GM23248 (cell line): ENCODE measurements at regions not wholly inside any gene's neighbourhood (a gene's known extent, or its start where the extent isn't known, plus 50 kb on each side); places are given as distances from the start of the nearest gene placed in this dataset.

Experiments
- DNase-seq: peaks from one replicate; pipeline ENCODE4 v3.0.0-alpha.2; 2015
- H2AFZ ChIP-seq: fragments of 200-600 bp; sonication (generic); 2 replicates; pipeline ENCODE4 v1.6.1; 2016; ENCODE audit warnings: antibody characterized with exemption
- H3F3A ChIP-seq: fragments of 200-600 bp; sonication (generic); 2 replicates; pipeline ENCODE4 v1.6.1; 2016; ENCODE audit warnings: mild to moderate bottlenecking, antibody characterized with exemption, mixed run types; ENCODE audit not compliant: insufficient read depth
- H3K27ac ChIP-seq: fragments of 200-600 bp; sonication (generic); 2 replicates; pipeline ENCODE4 v1.5.1; 2016; ENCODE audit warnings: mild to moderate bottlenecking
- H3K27me3 ChIP-seq: fragments of 200-600 bp; sonication (generic); replicated peaks from 2 replicates; pipeline ENCODE4 v1.6.1; 2016; ENCODE audit warnings: mild to moderate bottlenecking; ENCODE audit not compliant: insufficient read depth
- H3K36me3 ChIP-seq: fragments of 200-600 bp; sonication (generic); 2 replicates; pipeline ENCODE4 v1.6.1; 2016; ENCODE audit warnings: low read depth, mild to moderate bottlenecking
- H3K4me1 ChIP-seq: fragments of 200-600 bp; sonication (generic); 2 replicates; pipeline ENCODE4 v1.6.1; 2016; ENCODE audit warnings: mild to moderate bottlenecking; ENCODE audit not compliant: insufficient read depth
- H3K4me2 ChIP-seq: fragments of 200-600 bp; sonication (generic); one replicate; pipeline ENCODE4 v1.6.1; 2016; ENCODE audit warnings: mild to moderate bottlenecking; ENCODE audit not compliant: unreplicated experiment
- H3K4me3 ChIP-seq: fragments of 200-600 bp; sonication (generic); 2 replicates; pipeline ENCODE4 v1.5.1; 2016; ENCODE audit warnings: mild to moderate bottlenecking
- H3K79me2 ChIP-seq: fragments of 200-600 bp; sonication (generic); 2 replicates; pipeline ENCODE4 v1.6.1; 2016; ENCODE audit warnings: mild to moderate bottlenecking; ENCODE audit not compliant: insufficient read depth
- H3K9ac ChIP-seq: fragments of 200-600 bp; sonication (generic); 2 replicates; pipeline ENCODE4 v1.6.1; 2016; ENCODE audit warnings: mild to moderate bottlenecking
- H3K9me2 ChIP-seq: fragments of 200-600 bp; sonication (generic); 2 replicates; pipeline ENCODE4 v1.6.1; 2016; ENCODE audit warnings: mixed run types, mild to moderate bottlenecking, moderate library complexity; ENCODE audit not compliant: insufficient read depth
- H3K9me3 ChIP-seq: fragments of 200-600 bp; sonication (generic); one replicate; pipeline ENCODE4 v1.6.1; 2017; ENCODE audit warnings: low read depth
- H4K20me1 ChIP-seq: fragments of 200-600 bp; sonication (generic); 2 replicates; pipeline ENCODE4 v1.6.0; 2016; ENCODE audit not compliant: insufficient read depth
- EZH2 ChIP-seq: fragments of 200-600 bp; sonication (generic); IDR thresholded peaks from 2 replicates; pipeline ENCODE4 v1.6.1; 2018; ENCODE audit warnings: antibody characterized with exemption, mild to moderate bottlenecking; ENCODE audit not compliant: insufficient read depth, poor library complexity, severe bottlenecking
- EZH2phosphoT487 ChIP-seq: fragments of 200-600 bp; sonication (generic); IDR thresholded peaks from 2 replicates; pipeline ENCODE4 v1.6.1; 2018; ENCODE audit warnings: antibody characterized with exemption, moderate library complexity, mild to moderate bottlenecking, low read depth; ENCODE audit not compliant: insufficient read depth
- WGBS, 2 experiments: methylation state at CpG; one replicate each; pipeline ENCODE4 v1.1.6; 2015 to 2017; ENCODE audit warnings: low lambda C conversion rate in 2 of 2, low coverage in 1 of 2; ENCODE audit errors: missing lambda C conversion rate in 2 of 2; 5-methylcytosine and 5-hydroxymethylcytosine counted together
- in situ Hi-C: fragments of 300-500 bp; cut with MboI; formaldehyde crosslinking; loops from 2 replicates; pipeline ENCODE4 v1.15.0; 2020

DNA sequence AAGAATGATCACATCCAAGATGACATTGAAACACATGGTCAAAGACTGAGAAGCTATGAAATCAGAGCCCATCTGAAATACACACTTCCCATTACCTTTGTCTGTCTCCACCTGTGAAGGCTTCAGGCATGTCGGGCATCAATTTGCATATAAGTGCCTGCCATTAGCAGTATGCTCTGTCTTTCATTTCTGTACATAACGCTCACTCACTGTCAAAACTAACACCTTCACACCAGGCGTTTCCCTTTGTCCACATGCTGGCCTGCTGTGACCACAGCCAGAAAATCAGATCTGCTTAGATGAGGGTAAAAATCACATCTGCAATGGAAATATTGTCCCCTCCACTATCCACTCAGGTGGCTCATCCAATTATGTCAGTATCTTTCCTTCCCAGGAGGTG, 524.8 kb downstream of the TOX3 start:
- no peaks in the 10 kb centered on the region for H3K9me2 ChIP-seq
- no peaks in the 10 kb centered on the region for H3K79me2 ChIP-seq
- no peak for TF ChIP-seq EZH2
- H2AFZ ChIP-seq = no peak overlapping the region
- no peaks in the 10 kb centered on the region for H3K4me1 ChIP-seq
- no peaks in the 10 kb centered on the region for H3K27me3 ChIP-seq
- no peaks in the 10 kb centered on the region for H3K36me3 ChIP-seq
- no peaks in the 10 kb centered on the region for H3F3A ChIP-seq
- H3K9ac ChIP-seq = no peak overlapping the region
- no peak overlapping the region for H3K4me2 ChIP-seq
- DNase-seq = no peak
- no peak overlapping the region for H3K4me3 ChIP-seq
- no peaks in the 10 kb centered on the region for H3K9me3 ChIP-seq
- in situ Hi-C loops = no loop called here
- H4K20me1 ChIP-seq = no peaks in the 10 kb centered on the region
- 11 to 18% methylated on average over 3 of the region's 3 CpGs for WGBS, 2 experiments
- no peak overlapping the region for H3K27ac ChIP-seq

DNA sequence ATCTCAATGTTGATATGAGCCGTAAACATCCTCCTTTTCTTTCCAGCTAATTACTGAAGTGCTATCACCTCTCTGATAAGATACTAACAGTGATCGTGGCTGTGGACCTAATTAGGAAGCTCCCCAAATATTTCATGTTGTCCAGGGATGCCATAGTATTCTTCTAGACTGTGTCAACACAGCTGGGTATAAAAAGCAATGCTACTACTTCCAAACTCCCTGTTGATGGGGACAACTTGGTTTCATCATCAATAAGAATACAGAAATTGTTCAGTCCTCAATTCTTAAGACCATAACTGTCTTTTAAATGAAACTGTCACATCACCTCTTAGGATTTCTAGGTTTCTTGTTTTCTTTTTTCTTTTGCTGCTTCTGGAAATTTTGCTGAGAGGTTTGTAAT, 530.6 kb downstream of the TOX3 start:
- in situ Hi-C loops = no loop called here

DNA sequence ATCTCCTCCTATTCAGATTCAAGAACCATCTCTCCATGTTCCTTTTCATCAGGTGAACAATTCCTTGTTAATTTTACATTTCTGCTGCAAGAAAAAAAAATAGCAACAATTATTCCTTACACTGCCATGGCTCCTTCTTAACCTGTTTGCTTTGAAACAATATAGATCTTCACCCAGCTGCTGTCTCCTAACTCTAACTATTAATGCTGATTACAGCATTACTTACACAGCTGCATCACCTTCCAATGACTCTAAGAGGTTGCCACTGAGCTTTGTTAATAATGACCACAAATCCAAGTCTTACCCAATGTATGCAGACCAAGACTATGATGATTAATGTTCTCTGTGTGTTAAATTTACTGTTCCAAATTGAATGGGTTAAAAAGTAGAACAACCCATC, 541.4 kb downstream of the TOX3 start:
- Histone ChIP-seq H3K4me2 (no peak overlapping the region), H3K9me2 (no peaks in the 10 kb centered on the region), H3K4me3 (no peak overlapping the region), H2AFZ (no peak overlapping the region), H3K79me2 (no peaks in the 10 kb centered on the region), H3K4me1 (no peaks in the 10 kb centered on the region), H3K36me3 (no peaks in the 10 kb centered on the region), H3K27me3 (no peaks in the 10 kb centered on the region), H3F3A (no peaks in the 10 kb centered on the region), H4K20me1 (no peaks in the 10 kb centered on the region), H3K9me3 (no peaks in the 10 kb centered on the region), H3K9ac (no peak overlapping the region), H3K27ac (no peak overlapping the region)
- no peak for DNase-seq
- TF ChIP-seq EZH2phosphoT487 = no peak
- in situ Hi-C loops = no loop called here

More for the DNA sequence above, 530.6 kb downstream of the TOX3 start:
- no peak overlapping the region for H3K27ac ChIP-seq
- H3K79me2 ChIP-seq = no peaks in the 10 kb centered on the region
- TF ChIP-seq EZH2 (no peak), EZH2phosphoT487 (no peak)
- no peaks in the 10 kb centered on the region for H4K20me1 ChIP-seq
- no peaks in the 10 kb centered on the region for H3F3A ChIP-seq
- no peaks in the 10 kb centered on the region for H3K9me3 ChIP-seq
- H3K36me3 ChIP-seq = no peaks in the 10 kb centered on the region
- H3K9me2 ChIP-seq = no peaks in the 10 kb centered on the region
- no peak overlapping the region for H3K4me3 ChIP-seq
- no peak overlapping the region for H3K4me2 ChIP-seq
- no peaks in the 10 kb centered on the region for H3K4me1 ChIP-seq
- H3K27me3 ChIP-seq = no peaks in the 10 kb centered on the region
- no peak for DNase-seq
- H2AFZ ChIP-seq = no peak overlapping the region
- H3K9ac ChIP-seq = no peak overlapping the region
- 26 to 38% methylated on average over 2 of the region's 2 CpGs for WGBS, 2 experiments

DNA sequence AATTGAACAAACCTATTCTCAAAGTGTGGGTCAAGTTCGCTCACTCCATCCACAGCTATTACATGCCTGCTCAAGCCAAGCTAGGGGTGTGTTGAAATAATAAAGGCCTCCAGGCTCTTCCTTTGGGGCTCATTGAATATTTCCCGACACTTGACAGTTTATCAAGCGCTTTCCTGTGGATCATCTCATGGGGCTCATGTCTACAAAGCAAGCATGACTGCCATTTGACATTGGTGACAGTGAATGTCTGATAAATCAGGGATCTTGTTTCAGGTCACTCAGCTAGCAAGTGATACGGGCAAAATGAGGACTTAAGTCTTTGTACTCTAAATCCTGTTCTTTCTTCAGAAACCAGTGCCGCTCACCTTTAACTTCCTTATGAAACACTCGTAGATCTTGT, 542.6 kb downstream of the TOX3 start:
- 46 to 50% methylated on average over 6 of the region's 6 CpGs for WGBS, 2 experiments
- Histone ChIP-seq H3K79me2 (no peaks in the 10 kb centered on the region), H3F3A (no peaks in the 10 kb centered on the region), H3K9me3 (no peaks in the 10 kb centered on the region), H3K9ac (no peak overlapping the region), H4K20me1 (no peaks in the 10 kb centered on the region), H3K27ac (no peak overlapping the region), H2AFZ (no peak overlapping the region), H3K27me3 (no peaks in the 10 kb centered on the region), H3K4me3 (no peak overlapping the region), H3K4me2 (no peak overlapping the region), H3K36me3 (no peaks in the 10 kb centered on the region), H3K4me1 (no peaks in the 10 kb centered on the region), H3K9me2 (no peaks in the 10 kb centered on the region)
- in situ Hi-C loops = no loop called here
- TF ChIP-seq EZH2 (no peak), EZH2phosphoT487 (no peak)
- DNase-seq = no peak

DNA sequence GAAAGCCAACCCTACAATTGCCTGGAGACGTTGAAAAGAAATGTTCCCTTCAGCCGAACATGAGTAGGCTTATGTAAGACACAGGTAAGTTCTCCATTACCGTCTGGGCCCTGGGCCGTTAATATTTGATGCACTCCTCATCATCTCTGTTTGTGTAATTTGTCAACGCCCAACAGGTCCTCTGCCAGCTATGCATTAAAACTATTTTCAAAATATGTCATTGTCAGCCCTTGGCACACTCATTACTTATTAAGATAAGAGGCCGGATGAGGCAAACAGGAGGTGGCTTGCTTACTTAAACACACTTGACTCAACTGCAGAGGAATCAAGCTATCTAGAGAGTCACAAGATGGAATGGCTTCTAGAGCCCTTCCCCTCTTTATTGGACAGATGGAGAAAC, 544.9 kb downstream of the TOX3 start:
- Histone ChIP-seq H3F3A (no peaks in the 10 kb centered on the region), H3K27ac (no peak overlapping the region), H3K4me1 (no peaks in the 10 kb centered on the region), H3K9me3 (no peaks in the 10 kb centered on the region), H3K9me2 (no peaks in the 10 kb centered on the region), H2AFZ (no peak overlapping the region), H3K4me2 (no peak overlapping the region), H3K79me2 (no peaks in the 10 kb centered on the region), H3K9ac (no peak overlapping the region), H3K36me3 (no peaks in the 10 kb centered on the region), H3K4me3 (no peak overlapping the region), H3K27me3 (no peaks in the 10 kb centered on the region), H4K20me1 (no peaks in the 10 kb centered on the region)
- WGBS, 2 experiments = 45 to 47% methylated on average over 6 of the region's 6 CpGs
- no peak for DNase-seq
- in situ Hi-C loops = no loop called here
- TF ChIP-seq EZH2phosphoT487 (no peak), EZH2 (no peak)
